Ecto neural progenitor cell (in vitro differentiated cells): ENCODE measurements at regions not wholly inside any gene's neighbourhood (a gene's known extent, or its start where the extent isn't known, plus 50 kb on each side); places are given as distances from the start of the nearest gene placed in this dataset.
"Not testable (repeated sequence)": the region's sequence is repeated elsewhere in the genome, so short reads cannot be mapped to it uniquely, and the experiment has no call there.

Experiments used
- DNase-seq: peaks from one replicate; pipeline ENCODE4 v3.0.0-alpha.2; 2018; ENCODE audit warnings: low spot score

DNA sequence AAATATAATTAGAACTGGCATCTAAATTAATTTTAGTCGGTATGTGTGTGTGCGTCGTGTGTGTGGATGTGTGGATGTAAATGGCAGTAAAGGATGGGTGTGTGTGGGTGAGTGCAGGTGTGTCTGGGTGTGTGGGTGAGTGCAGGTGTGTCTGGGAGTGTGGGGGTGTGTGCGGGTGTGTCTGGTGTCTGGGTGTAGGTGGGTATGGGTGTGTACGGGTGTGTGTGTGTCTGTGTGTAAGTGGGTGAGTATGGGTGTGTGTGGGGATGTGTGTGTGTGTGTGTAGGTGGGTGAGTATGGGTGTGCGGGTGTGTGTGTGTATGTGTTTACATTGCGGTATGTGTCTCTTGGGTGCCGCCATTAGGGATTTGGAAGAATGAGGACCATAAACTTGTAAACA, 55.0 kb downstream of the OR11H1 start:
- DNase-seq: not testable (repeated sequence)

DNA sequence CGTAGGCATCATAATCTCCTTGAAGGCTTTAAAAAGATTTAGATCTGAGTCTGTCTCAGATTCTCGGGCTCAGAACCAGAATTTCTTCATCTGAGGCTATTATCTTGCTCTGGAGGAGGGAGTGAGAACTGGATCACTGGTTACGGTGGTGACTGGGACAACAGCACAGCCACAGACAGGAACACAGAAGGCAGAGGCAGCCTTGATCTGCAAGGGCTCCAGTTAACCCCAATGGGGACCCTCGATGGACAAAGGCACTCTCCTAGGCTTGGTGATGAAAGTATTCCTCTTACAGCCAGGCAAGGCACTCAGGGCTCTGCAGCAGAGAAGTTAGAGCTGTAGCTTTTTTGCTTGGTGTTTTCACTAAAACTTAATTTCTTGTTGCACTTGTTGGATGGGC, 74.2 kb downstream of the OR11H1 start:
- not testable (repeated sequence) for DNase-seq

DNA sequence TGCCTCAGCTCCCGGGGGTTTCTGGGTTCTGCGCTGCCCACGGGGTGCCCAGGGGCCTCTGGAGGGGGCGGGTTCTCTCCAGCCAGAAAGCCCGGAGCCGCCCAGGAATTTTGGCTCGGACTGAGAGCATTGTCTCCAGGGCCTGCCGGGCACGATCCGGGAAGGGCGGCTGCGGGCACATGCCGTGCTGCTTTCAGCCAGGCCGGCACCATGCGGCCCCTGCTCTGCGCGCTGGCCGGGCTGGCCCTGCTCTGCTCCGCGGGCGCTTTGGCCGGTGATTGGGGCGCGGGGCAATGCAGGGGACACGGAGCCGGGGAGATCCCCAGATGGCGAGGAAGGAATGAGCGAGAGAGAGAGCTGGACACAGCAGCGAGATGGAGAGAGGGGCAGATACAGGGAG, 75.1 kb downstream of the OR11H1 start:
- peak; percentile 3 for DNase-seq

DNA sequence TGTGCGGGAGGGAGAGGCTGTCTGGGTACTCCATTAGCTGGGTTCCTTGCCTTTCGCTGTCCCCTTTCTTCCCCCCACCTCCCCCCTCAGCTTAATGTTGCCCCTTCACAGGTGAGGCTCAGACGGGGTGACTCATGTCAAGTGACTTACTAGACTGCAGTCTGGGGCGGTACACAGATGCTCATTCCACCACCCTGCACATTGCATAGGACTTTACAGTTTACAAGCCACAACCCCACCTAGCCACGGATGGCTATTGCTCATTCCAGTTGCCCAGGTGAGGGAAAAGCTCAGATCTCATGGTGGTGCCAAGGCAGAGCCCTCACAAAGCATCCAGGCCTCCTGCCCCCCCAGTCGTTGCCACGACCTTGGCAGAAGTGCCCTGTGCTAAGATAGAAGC, 76.2 kb downstream of the OR11H1 start:
- not testable (repeated sequence) for DNase-seq

DNA sequence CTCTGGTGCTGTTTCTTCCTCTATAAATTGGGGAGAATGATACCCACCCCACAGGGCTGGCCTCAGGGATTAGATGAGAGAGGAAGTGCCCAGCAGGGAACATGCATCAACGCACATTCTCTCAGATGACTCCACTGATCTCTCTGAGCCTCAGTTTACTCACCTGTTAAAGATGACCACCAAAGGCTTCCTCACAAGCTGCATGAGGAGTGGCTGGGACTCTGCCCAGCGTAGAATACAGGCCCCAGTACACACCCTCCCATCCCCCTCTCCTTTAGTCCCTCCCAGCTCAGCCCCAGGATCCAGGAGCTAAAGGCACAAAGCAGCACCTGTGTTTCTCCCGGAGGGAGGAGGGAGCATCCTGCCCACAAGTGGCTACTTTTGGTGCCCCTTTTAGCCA, 76.7 kb downstream of the OR11H1 start:
- not testable (repeated sequence) for DNase-seq

DNA sequence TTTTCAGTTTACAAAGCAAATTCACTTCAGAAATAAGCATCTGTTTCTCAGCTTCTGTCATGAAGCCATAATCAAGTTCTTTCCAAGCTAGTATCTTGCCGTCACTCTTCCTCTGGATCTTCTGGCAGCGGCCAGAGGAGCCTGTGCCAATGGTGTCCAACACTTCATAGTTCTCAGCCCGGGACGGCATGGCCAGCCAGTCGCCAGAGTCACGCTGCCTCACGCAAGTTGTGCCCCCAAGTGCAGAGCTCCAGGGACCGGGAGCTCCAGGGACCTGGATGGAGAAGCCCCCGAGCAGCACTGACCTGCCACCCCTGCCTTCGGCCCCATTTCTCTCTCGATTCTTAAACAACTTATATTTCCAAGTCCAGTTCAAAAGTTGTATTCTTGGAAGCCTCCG, 76.9 kb upstream of the POTEH start:
- DNase-seq: not testable (repeated sequence)

DNA sequence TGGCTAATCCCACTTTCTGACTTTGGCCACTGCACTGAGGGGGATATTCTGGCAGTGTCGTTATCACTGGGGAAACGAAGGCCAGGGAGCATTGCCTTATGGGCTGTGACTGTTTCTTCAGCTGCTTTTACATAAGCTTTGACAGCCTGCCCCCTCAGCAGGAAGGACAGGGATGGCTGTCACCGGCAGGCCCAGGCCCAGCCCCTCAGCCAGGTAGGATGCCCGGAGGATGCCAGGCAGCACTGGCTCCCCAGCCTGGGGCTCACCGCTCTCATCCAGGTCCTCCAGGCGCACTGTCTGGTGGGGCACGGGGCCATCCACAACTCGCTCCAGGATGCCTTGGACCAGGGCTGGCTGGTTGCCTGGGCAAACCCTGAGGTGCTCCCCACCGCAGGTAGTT, 74.7 kb upstream of the POTEH start:
- not testable (repeated sequence) for DNase-seq

DNA sequence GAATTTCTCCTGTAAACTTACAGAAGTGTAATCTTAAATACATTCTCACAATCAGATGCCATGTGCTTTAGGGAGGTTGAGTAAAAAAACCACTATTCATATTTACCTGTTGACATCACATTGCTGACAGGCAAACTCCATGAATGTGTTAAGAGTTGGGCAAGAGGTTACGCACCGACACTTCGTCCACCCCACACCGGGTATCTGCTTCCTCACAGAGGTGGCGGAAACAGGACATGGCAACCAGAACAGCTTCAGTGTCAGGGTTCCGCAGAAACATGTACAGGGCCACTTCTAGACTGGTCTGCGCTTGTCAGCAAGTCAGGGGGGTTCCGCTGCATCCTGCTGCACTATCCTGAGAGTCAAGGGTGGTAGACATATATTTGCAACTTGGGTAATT, 61.6 kb upstream of the POTEH start:
- peak; percentile 7 for DNase-seq

DNA sequence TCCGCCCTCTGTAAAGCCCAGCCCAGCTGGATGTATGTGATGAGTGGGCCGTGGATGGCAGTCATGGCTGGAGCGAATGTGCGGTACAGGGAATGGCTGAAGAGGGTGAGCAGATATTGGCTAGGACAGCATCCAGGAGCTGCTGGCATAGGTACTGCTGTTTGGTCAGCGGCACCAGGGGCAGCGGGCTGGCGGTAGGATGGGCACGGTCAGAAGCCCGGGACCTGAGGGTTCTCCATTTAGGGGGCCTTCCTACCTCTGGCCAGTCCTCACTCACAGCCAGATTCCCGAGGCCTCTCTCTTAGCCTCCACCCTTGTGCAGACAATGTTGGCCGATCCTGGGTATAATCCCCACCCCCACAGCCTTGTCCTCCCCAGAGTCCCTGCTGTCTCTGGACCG, 53.1 kb upstream of the POTEH start:
- not testable (repeated sequence) for DNase-seq

DNA sequence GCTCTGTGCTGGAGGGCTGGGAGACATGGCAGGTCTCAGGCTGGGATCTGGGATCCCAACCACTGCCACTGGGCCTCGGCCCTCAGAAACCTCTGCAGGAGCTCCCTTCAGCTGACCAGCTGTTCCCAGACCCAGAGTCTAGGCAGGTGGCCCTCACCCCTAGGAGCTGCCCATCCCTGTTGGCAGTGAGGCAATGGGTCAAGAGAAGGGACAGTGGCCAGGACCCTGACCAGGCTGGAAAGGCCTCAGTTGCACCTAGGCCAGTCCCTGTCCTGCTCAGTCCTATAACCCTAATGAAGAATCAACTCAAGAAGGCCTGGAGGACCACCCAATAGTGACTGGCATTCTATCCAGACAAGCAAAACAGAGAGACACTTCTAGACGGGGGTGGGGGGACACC, 52.4 kb upstream of the POTEH start:
- not testable (repeated sequence) for DNase-seq

DNA sequence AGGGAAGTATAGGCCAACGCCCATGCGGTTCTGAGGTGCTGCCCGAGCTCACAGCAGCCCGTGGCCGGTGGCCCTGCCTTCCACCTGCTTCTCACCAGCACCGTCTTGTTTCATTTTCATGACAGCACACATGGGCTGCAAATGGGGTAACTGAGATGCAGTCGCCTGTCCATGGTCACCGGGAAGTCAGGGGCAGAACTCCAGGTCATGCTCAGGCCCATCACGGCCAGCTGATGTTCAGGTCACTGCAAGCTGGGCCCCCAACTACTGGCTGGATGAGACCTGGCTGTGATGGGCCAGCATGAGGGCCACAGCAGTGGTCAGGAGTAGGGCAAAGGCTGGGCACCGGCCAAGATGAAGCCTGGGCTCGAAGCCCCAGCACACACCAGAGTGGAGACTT, 51.9 kb upstream of the POTEH start:
- peak; percentile 7 for DNase-seq
